HG03439 (cell line): ENCODE measurements at regions not wholly inside any gene's neighbourhood (a gene's known extent, or its start where the extent isn't known, plus 50 kb on each side); places are given as distances from the start of the nearest gene placed in this dataset.
"Not testable (repeated sequence)": the region's sequence is repeated elsewhere in the genome, so short reads cannot be mapped to it uniquely, and the experiment has no call there.

ENCODE experiments used
- ATAC-seq: cut with Tn5 transposase; IDR thresholded peaks from one replicate; pipeline ENCODE4 v1.9.1; 2021; ENCODE audit warnings: mild to moderate bottlenecking, moderate library complexity; ENCODE audit not compliant: unreplicated experiment

GRCh38 chr5:174462129-174462528, 262.3 kb upstream of the MSX2 start:
- no peak for ATAC-seq

- no peak for ATAC-seq
Observed at GRCh38 chr5:174464504-174465165, 259.7 kb upstream of the MSX2 start.

- not testable (repeated sequence) for ATAC-seq
Observed at GRCh38 chr5:174471528-174471927, 252.9 kb upstream of the MSX2 start.

- no peak for ATAC-seq
Observed at GRCh38 chr5:174472956-174473355, 251.4 kb upstream of the MSX2 start.

GRCh38 chr5:174476001-174476400, 248.4 kb upstream of the MSX2 start:
- not testable (repeated sequence) for ATAC-seq

GRCh38 chr5:174479325-174479724, 245.1 kb upstream of the MSX2 start:
- no peak for ATAC-seq

GRCh38 chr5:174481737-174482136, 242.6 kb upstream of the MSX2 start:
- no peak for ATAC-seq

- ATAC-seq = no peak
Observed at GRCh38 chr5:174482607-174483024, 241.8 kb upstream of the MSX2 start.

- ATAC-seq = no peak
Observed at GRCh38 chr5:174483411-174483810, 241.0 kb upstream of the MSX2 start.

GRCh38 chr5:174489215-174489614, 235.2 kb upstream of the MSX2 start:
- no peak for ATAC-seq

- no peak for ATAC-seq
Observed at GRCh38 chr5:174489920-174490597, 234.3 kb upstream of the MSX2 start.

GRCh38 chr5:174490728-174491127, 233.7 kb upstream of the MSX2 start:
- no peak for ATAC-seq

- no peak for ATAC-seq
Observed at GRCh38 chr5:174491265-174491664, 233.1 kb upstream of the MSX2 start.

- no peak for ATAC-seq
Observed at GRCh38 chr5:174491761-174492350, 232.5 kb upstream of the MSX2 start.

GRCh38 chr5:174493530-174493929, 230.9 kb upstream of the MSX2 start:
- ATAC-seq = no peak

- not testable (repeated sequence) for ATAC-seq
Observed at GRCh38 chr5:174497939-174498338, 226.4 kb upstream of the MSX2 start.

- not testable (repeated sequence) for ATAC-seq
Observed at GRCh38 chr5:174498575-174498974, 225.8 kb upstream of the MSX2 start.

- no peak for ATAC-seq
Observed at GRCh38 chr5:174500636-174501035, 223.7 kb upstream of the MSX2 start.

- no peak for ATAC-seq
Observed at GRCh38 chr5:174501461-174502069, 222.8 kb upstream of the MSX2 start.

- ATAC-seq = no peak
Observed at GRCh38 chr5:174503086-174503460, 221.3 kb upstream of the MSX2 start.

GRCh38 chr5:174503461-174504265, 220.7 kb upstream of the MSX2 start:
- no peak for ATAC-seq
